ENCODE measurements at regions not wholly inside any gene's neighbourhood (a gene's known extent, or its start where the extent isn't known, plus 50 kb on each side); places are given as distances from the start of the nearest gene placed in this dataset.

GRCh38 chr2:142236181-142236580, 105.4 kb upstream of the LRP1B start:
- no peak overlapping the region for H3K4me3 ChIP-seq
- no peaks in the 10 kb centered on the region for H3K36me3 ChIP-seq (ENCODE audit: low read depth)
- ATAC-seq = no peak
- DNase-seq = no peak
- no peaks in the 10 kb centered on the region for H3K4me1 ChIP-seq (ENCODE audit: low read depth)
- no peaks in the 10 kb centered on the region for H3K9me3 ChIP-seq
- intact Hi-C loops (cut with DNase I, micrococcal nuclease) = no loop called here
- TF ChIP-seq CTCF (IDR thresholded peaks at IDR 0.05) = no peak

- Histone ChIP-seq H3K4me3 (no peak overlapping the region), H3K4me1 (ENCODE audit: low read depth) (no peaks in the 10 kb centered on the region), H3K36me3 (ENCODE audit: low read depth) (no peaks in the 10 kb centered on the region), H3K9me3 (no peaks in the 10 kb centered on the region)
- intact Hi-C loops (cut with DNase I, micrococcal nuclease) = no loop called here
- TF ChIP-seq CTCF (IDR thresholded peaks at IDR 0.05) = no peak
- no peak for ATAC-seq
- DNase-seq = no peak
Measured at GRCh38 chr2:142234741-142235140, 103.9 kb upstream of the LRP1B start.

GRCh38 chr2:142223309-142223708, 92.5 kb upstream of the LRP1B start:
- ATAC-seq (no peak), DNase-seq (no peak)
- H3K36me3 ChIP-seq (ENCODE audit: low read depth) = no peaks in the 10 kb centered on the region
- intact Hi-C loops (cut with DNase I, micrococcal nuclease) = no loop called here
- no peaks in the 10 kb centered on the region for H3K4me1 ChIP-seq (ENCODE audit: low read depth)
- H3K9me3 ChIP-seq = no peaks in the 10 kb centered on the region
- no peak for TF ChIP-seq CTCF (IDR thresholded peaks at IDR 0.05)
- H3K4me3 ChIP-seq = no peak overlapping the region

- no peaks in the 10 kb centered on the region for H3K36me3 ChIP-seq (ENCODE audit: low read depth)
- H3K9me3 ChIP-seq = no peaks in the 10 kb centered on the region
- TF ChIP-seq CTCF (IDR thresholded peaks at IDR 0.05) = no peak
- intact Hi-C loops (cut with DNase I, micrococcal nuclease) = no loop called here
- no peaks in the 10 kb centered on the region for H3K4me1 ChIP-seq (ENCODE audit: low read depth)
- DNase-seq (no peak), ATAC-seq (no peak)
- no peak overlapping the region for H3K4me3 ChIP-seq
Measured at GRCh38 chr2:142222715-142223114, 91.9 kb upstream of the LRP1B start.

- Histone ChIP-seq H3K9me3 (no peaks in the 10 kb centered on the region), H3K36me3 (ENCODE audit: low read depth) (no peaks in the 10 kb centered on the region), H3K4me3 (no peak overlapping the region), H3K4me1 (ENCODE audit: low read depth) (no peaks in the 10 kb centered on the region)
- no peak for DNase-seq
- ATAC-seq = no peak
- intact Hi-C loops (cut with DNase I, micrococcal nuclease) = no loop called here
- no peak for TF ChIP-seq CTCF (IDR thresholded peaks at IDR 0.05)
Measured at GRCh38 chr2:142220901-142221300, 90.1 kb upstream of the LRP1B start.

GRCh38 chr2:142220239-142220638, 89.4 kb upstream of the LRP1B start:
- Histone ChIP-seq H3K4me3 (no peak overlapping the region), H3K9me3 (no peaks in the 10 kb centered on the region), H3K4me1 (ENCODE audit: low read depth) (no peaks in the 10 kb centered on the region), H3K36me3 (ENCODE audit: low read depth) (no peaks in the 10 kb centered on the region)
- TF ChIP-seq CTCF (IDR thresholded peaks at IDR 0.05) = no peak
- DNase-seq (no peak), ATAC-seq (no peak)
- intact Hi-C loops (cut with DNase I, micrococcal nuclease) = no loop called here
